Esophagus muscularis mucosa (tissue), 4 donors: ENCODE measurements at regions not wholly inside any gene's neighbourhood (a gene's known extent, or its start where the extent isn't known, plus 50 kb on each side); places are given as distances from the start of the nearest gene placed in this dataset.

Experiments
- DNase-seq: peaks from one replicate; pipeline ENCODE4 v3.0.0-alpha.2; 2017; ENCODE audit errors: extremely low spot score
- H3K27ac ChIP-seq, 4 donors: fragments of 200-600 bp; sonication (generic); replicated peaks in 1 of 4; 1 replicate in 3 of 4; 2 replicates in 1 of 4; pipeline ENCODE4 v1.5.1; 2016 to 2019; ENCODE audit warnings: mild to moderate bottlenecking in 1 of 4
- H3K27me3 ChIP-seq, 4 donors: fragments of 200-600 bp; sonication (generic); one replicate each; pipeline versions ENCODE4 v1.5.1 to v1.6.0; 2016 to 2019
- H3K36me3 ChIP-seq, 4 donors: fragments of 200-600 bp; sonication (generic); one replicate each; pipeline ENCODE4 v1.5.1; 2016 to 2019
- H3K4me1 ChIP-seq, 4 donors: fragments of 200-600 bp; sonication (generic); one replicate each; pipeline ENCODE4 v1.5.1; 2016 to 2019
- H3K4me3 ChIP-seq, 4 donors: fragments of 200-600 bp; sonication (generic); 1 replicate in 2 of 4; 2 replicates in 2 of 4; pipeline ENCODE4 v1.5.1; 2016 to 2019; ENCODE audit warnings: mild to moderate bottlenecking in 4 of 4, moderate library complexity in 1 of 4
- H3K9me3 ChIP-seq, 4 donors: fragments of 200-600 bp; sonication (generic); 1 replicate in 3 of 4; 2 replicates in 1 of 4; pipeline ENCODE4 v1.5.1; 2016 to 2019
- EP300 ChIP-seq: sonication (generic); formaldehyde crosslinking; IDR thresholded peaks from one replicate; pipeline ENCODE4 v1.6.1; 2017; ENCODE audit warnings: antibody characterized with exemption
- POLR2A ChIP-seq: fragments of 450-650 bp; IDR thresholded peaks from one replicate; pipeline ENCODE4 v1.6.1; 2017; ENCODE audit warnings: antibody characterized with exemption, moderate library complexity, mild to moderate bottlenecking, low read depth
- POLR2AphosphoS5 ChIP-seq, 2 donors: sonication (generic); formaldehyde crosslinking; IDR thresholded peaks; one replicate each; pipeline ENCODE4 v1.6.1; 2017; ENCODE audit warnings: antibody characterized with exemption in 2 of 2
- WGBS: methylation state at CpG from one replicate; pipeline ENCODE4 v1.1.5; 2018; 5-methylcytosine and 5-hydroxymethylcytosine counted together
- intact Hi-C: fragments of 100-400 bp; cut with DNase I; formaldehyde crosslinking; loops from one replicate; pipeline ENCODE4 v1.15.1; 2023
- TF ChIP-seq, protein P1 (sequence below), 3 experiments: fragments of 200-600 bp in 2 of 3; fragments of 450-650 bp in 1 of 3; sonication (generic) in 2 of 3; IDR thresholded peaks; one replicate each; pipeline ENCODE4 v1.5.1; 2017 to 2019; ENCODE audit warnings: antibody characterized with exemption in 3 of 3, mild to moderate bottlenecking in 2 of 3, moderate library complexity in 1 of 3

DNA sequence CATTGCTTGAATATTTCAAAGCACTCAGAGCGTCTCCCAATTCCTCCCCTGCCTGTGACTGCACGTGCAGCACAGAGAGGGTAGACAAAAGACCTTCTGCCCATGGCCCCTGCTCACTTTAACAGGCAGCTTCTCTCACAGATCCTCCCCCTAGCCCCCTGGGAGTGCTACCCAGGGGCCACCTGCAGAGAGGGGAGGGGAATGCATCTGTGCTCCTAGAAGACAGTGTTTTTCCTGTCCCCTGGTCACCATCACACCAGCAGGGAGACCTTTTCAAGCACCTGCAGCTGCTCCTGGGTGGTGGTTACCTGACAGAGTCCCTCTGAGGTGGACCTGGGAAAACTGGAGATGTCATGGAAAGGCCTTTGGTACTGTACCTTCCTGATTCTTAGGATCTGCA is 56.7 kb upstream of the PRR23C start:
- Histone ChIP-seq H3K4me1 (no peaks in the 10 kb centered on the region), H3K27me3 (no peaks in the 10 kb centered on the region), H3K36me3 (no peaks in the 10 kb centered on the region), H3K27ac (no peak overlapping the region), H3K4me3 (no peak overlapping the region), H3K9me3 (peaks cover 0 to 6% (median 3%) of the 10 kb centered on the region in 4 donors)
- WGBS: 30% methylated on average over 2 of the region's 2 CpGs
- intact Hi-C loops: no loop called here
- no peak for TF ChIP-seq POLR2AphosphoS5 (IDR thresholded peaks at IDR 0.05)
- TF ChIP-seq, protein P1, sequence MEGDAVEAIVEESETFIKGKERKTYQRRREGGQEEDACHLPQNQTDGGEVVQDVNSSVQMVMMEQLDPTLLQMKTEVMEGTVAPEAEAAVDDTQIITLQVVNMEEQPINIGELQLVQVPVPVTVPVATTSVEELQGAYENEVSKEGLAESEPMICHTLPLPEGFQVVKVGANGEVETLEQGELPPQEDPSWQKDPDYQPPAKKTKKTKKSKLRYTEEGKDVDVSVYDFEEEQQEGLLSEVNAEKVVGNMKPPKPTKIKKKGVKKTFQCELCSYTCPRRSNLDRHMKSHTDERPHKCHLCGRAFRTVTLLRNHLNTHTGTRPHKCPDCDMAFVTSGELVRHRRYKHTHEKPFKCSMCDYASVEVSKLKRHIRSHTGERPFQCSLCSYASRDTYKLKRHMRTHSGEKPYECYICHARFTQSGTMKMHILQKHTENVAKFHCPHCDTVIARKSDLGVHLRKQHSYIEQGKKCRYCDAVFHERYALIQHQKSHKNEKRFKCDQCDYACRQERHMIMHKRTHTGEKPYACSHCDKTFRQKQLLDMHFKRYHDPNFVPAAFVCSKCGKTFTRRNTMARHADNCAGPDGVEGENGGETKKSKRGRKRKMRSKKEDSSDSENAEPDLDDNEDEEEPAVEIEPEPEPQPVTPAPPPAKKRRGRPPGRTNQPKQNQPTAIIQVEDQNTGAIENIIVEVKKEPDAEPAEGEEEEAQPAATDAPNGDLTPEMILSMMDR (IDR thresholded peaks at IDR 0.05): no peak
- TF ChIP-seq POLR2A: no peak
- TF ChIP-seq EP300: no peak
- DNase-seq: peak; percentile 87

DNA sequence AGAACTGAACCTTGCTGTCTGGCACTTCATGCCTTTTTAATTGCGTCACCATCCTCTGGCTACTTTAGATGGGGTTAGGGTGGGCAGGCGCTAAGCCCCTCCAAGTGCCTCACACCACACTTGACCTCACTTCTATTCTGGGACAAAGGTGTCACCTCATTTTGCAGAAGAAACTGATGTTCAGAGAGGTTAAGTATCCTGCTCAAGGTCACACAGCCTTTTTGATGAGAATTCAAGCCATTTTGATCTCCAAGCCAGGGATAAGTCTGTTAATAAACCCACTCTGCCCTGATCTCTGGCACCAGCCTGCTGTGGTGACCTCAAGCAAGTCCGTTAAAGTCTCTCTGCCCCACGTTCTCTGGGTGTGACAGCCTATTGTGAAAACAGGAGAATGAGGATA is 58.8 kb upstream of the PRR23C start:
- Histone ChIP-seq H3K4me1 (no peaks in the 10 kb centered on the region), H3K36me3 (no peaks in the 10 kb centered on the region), H3K27ac (no peak overlapping the region), H3K4me3 (no peak overlapping the region), H3K27me3 (peaks cover 0 to 5% (median 0%) of the 10 kb centered on the region in 4 donors), H3K9me3 (peaks cover 0 to 6% (median 3%) of the 10 kb centered on the region in 4 donors)
- intact Hi-C loops: no loop called here
- DNase-seq: peak; percentile 45
- TF ChIP-seq, protein P1 (IDR thresholded peaks at IDR 0.05): no peak
- no peak for TF ChIP-seq POLR2AphosphoS5 (IDR thresholded peaks at IDR 0.05)
- TF ChIP-seq EP300: no peak
- no peak for TF ChIP-seq POLR2A
- WGBS: 94% methylated on average over 4 of the region's 4 CpGs

- peak; percentile 72 for DNase-seq
- Histone ChIP-seq H3K9me3 (peaks cover 0 to 2% (median under 1%) of the 10 kb centered on the region in 4 donors), H3K36me3 (no peaks in the 10 kb centered on the region), H3K27ac (no peak overlapping the region), H3K4me3 (no peak overlapping the region), H3K4me1 (no peaks in the 10 kb centered on the region), H3K27me3 (peaks cover 0 to 5% (median 0%) of the 10 kb centered on the region in 4 donors)
- WGBS: 56% methylated on average over 5 of the region's 5 CpGs
- intact Hi-C loops: no loop called here
- TF ChIP-seq POLR2AphosphoS5 (IDR thresholded peaks at IDR 0.05) (no peak), EP300 (no peak), POLR2A (no peak)
- TF ChIP-seq, protein P1 (IDR thresholded peaks at IDR 0.05): no peak
Measured at GRCh38 chr3:139104062-139104461, 59.4 kb upstream of the PRR23C start.

- no peaks in the 10 kb centered on the region for H3K4me1 ChIP-seq
- DNase-seq: peak; percentile 86
- intact Hi-C loops: no loop called here
- H3K27me3 ChIP-seq: peaks cover 0 to 5% (median 0%) of the 10 kb centered on the region in 4 donors
- 82% methylated on average over 7 of the region's 7 CpGs for WGBS
- TF ChIP-seq POLR2A (no peak), POLR2AphosphoS5 (IDR thresholded peaks at IDR 0.05) (no peak), EP300 (no peak)
- TF ChIP-seq, protein P1 (IDR thresholded peaks at IDR 0.05): no peak
- no peak overlapping the region for H3K4me3 ChIP-seq
- H3K9me3 ChIP-seq: no peaks in the 10 kb centered on the region
- no peaks in the 10 kb centered on the region for H3K36me3 ChIP-seq
- no peak overlapping the region for H3K27ac ChIP-seq
Measured at GRCh38 chr3:139105154-139105702, 60.5 kb upstream of the PRR23C start.
